ENCODE measurements at regions not wholly inside any gene's neighbourhood (a gene's known extent, or its start where the extent isn't known, plus 50 kb on each side); places are given as distances from the start of the nearest gene placed in this dataset.

DNA sequence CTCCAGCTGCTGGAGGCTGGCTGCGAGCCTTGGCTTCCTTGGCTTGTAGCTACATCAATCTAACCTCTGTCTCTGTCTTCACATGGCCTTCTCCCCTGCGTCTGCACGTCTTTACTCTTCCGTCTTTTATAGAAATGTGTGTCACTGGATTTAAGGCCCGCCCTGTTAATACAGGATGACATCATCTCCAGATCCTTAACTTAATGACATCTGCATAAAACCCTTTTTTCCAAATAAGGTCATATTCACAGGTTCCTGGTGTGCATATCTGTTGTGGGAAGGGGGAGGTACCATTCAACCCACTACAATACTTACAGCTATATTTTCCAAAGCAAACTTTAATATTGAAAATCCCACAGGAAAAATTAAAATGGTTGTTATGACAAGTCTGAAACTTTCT, 165.3 kb upstream of the FOXD3 start:
- H3K36me3 Mint-ChIP-seq (ENCODE audit: low read depth): no peaks in the 10 kb centered on the region
- peaks cover 4% of the 10 kb centered on the region for H3K27me3 Mint-ChIP-seq
- ATAC-seq (ENCODE audit: low read depth): no peak
- TF ChIP-seq CTCF (IDR thresholded peaks at IDR 0.05): no peak
- no peaks in the 10 kb centered on the region for H3K9me3 Mint-ChIP-seq
- no peak overlapping the region for H3K4me3 Mint-ChIP-seq
- no peaks in the 10 kb centered on the region for H3K4me1 Mint-ChIP-seq
- intact Hi-C loops (cut with micrococcal nuclease): no loop called here
- ChIA-PET POLR2A (no interaction called here), CTCF (interaction anchor here (0.6 kb wide), 1 partner anchor 1287 kb away, joined by 3 read pairs; no protein-coding TSS in a partner anchor)
- no peak overlapping the region for H3K27ac Mint-ChIP-seq
- DNase-seq: no peak

- intact Hi-C loops (cut with micrococcal nuclease): no loop called here
- H3K36me3 Mint-ChIP-seq (ENCODE audit: low read depth): no peaks in the 10 kb centered on the region
- CTCF ChIA-PET: no interaction called here
- peaks cover 8% of the 10 kb centered on the region for H3K27me3 Mint-ChIP-seq
- H3K4me1 Mint-ChIP-seq: no peaks in the 10 kb centered on the region
- no peak overlapping the region for H3K27ac Mint-ChIP-seq
- no peak for TF ChIP-seq CTCF (IDR thresholded peaks at IDR 0.05)
- POLR2A ChIA-PET: no interaction called here
- no peak overlapping the region for H3K4me3 Mint-ChIP-seq
- no peaks in the 10 kb centered on the region for H3K9me3 Mint-ChIP-seq
- no peak for ATAC-seq (ENCODE audit: low read depth)
- no peak for DNase-seq
Measured at GRCh38 chr1:63169057-63169456, 153.3 kb upstream of the FOXD3 start.

- intact Hi-C loops (cut with micrococcal nuclease): no loop called here
Measured at GRCh38 chr1:63173161-63173560, 149.2 kb upstream of the FOXD3 start.

GRCh38 chr1:63189677-63190076, 132.7 kb upstream of the FOXD3 start:
- CTCF ChIA-PET: no interaction called here
- Mint-ChIP-seq H3K4me3 (no peak overlapping the region), H3K27ac (no peak overlapping the region), H3K27me3 (peaks cover 1% of the 10 kb centered on the region), H3K4me1 (no peaks in the 10 kb centered on the region), H3K36me3 (ENCODE audit: low read depth) (no peaks in the 10 kb centered on the region), H3K9me3 (no peaks in the 10 kb centered on the region)
- intact Hi-C loops (cut with micrococcal nuclease): no loop called here
- no peak for DNase-seq
- POLR2A ChIA-PET: no interaction called here
- ATAC-seq (ENCODE audit: low read depth): no peak
- TF ChIP-seq CTCF (IDR thresholded peaks at IDR 0.05): no peak

More at GRCh38 chr1:63173161-63173560, 149.2 kb upstream of the FOXD3 start:
- H3K27ac Mint-ChIP-seq: no peak overlapping the region
- ATAC-seq (ENCODE audit: low read depth): no peak
- H3K4me3 Mint-ChIP-seq: no peak overlapping the region
- peaks cover 7% of the 10 kb centered on the region for H3K27me3 Mint-ChIP-seq
- ChIA-PET POLR2A (no interaction called here), CTCF (no interaction called here)
- no peaks in the 10 kb centered on the region for H3K36me3 Mint-ChIP-seq (ENCODE audit: low read depth)
- TF ChIP-seq CTCF (IDR thresholded peaks at IDR 0.05): no peak
- no peak for DNase-seq
- no peaks in the 10 kb centered on the region for H3K4me1 Mint-ChIP-seq
- peaks cover 5% of the 10 kb centered on the region for H3K9me3 Mint-ChIP-seq

DNA sequence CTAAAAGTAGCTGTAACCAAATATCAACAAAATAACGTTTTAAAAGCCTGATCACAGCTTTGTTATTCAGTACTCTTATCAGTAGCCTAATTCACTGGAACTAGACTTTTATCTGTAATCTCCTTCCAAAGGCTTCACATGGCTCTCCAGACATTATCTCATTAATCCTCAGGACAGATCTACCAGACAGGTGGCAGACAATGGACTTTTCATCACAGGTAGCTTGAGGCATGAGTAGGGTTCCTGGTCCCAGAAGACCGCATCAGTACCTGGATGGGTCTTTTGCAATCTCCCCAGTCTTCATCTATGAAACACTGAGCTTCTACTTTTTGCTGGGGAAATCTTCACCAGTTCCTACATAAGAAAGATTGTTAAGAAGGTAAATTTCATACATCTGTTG, 132.2 kb upstream of the FOXD3 start:
- H3K9me3 Mint-ChIP-seq: no peaks in the 10 kb centered on the region
- no peak overlapping the region for H3K27ac Mint-ChIP-seq
- no peak for TF ChIP-seq CTCF (IDR thresholded peaks at IDR 0.05)
- H3K4me3 Mint-ChIP-seq: no peak overlapping the region
- no peaks in the 10 kb centered on the region for H3K4me1 Mint-ChIP-seq
- ChIA-PET POLR2A (no interaction called here), CTCF (no interaction called here)
- intact Hi-C loops (cut with micrococcal nuclease): no loop called here
- no peak for ATAC-seq (ENCODE audit: low read depth)
- no peaks in the 10 kb centered on the region for H3K36me3 Mint-ChIP-seq (ENCODE audit: low read depth)
- DNase-seq: no peak
- peaks cover 1% of the 10 kb centered on the region for H3K27me3 Mint-ChIP-seq
